GM21367 (cell line): ENCODE measurements at regions not wholly inside any gene's neighbourhood (a gene's known extent, or its start where the extent isn't known, plus 50 kb on each side); places are given as distances from the start of the nearest gene placed in this dataset.

Experiments
- ATAC-seq: cut with Tn5 transposase; IDR thresholded peaks from one replicate; pipeline ENCODE4 v1.9.1; 2021; ENCODE audit not compliant: unreplicated experiment

DNA sequence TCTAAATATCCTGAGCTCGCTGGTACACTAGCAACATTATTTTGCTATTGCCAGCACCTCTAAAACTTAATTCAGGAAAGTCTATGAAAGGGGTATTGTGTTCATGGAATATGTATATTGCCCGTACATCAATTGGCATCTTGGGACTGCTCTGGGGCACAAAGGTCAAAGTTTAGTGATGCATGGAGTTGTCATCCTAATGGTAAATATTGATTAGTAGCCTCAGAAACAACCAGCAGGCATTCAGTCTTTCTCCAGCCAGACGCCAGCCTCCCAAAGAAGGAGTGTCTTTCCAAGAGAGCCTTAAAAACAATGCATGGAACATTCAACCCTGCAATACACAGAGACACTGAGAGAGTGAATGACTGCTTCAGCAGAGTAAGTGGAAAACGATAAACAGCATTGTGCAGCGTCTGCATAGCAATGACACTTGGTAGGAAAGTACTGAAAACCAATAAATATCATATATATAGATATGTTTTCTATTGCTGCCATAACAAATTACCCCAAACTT is 377.3 kb downstream of the SHQ1 start:
- ATAC-seq = no peak

DNA sequence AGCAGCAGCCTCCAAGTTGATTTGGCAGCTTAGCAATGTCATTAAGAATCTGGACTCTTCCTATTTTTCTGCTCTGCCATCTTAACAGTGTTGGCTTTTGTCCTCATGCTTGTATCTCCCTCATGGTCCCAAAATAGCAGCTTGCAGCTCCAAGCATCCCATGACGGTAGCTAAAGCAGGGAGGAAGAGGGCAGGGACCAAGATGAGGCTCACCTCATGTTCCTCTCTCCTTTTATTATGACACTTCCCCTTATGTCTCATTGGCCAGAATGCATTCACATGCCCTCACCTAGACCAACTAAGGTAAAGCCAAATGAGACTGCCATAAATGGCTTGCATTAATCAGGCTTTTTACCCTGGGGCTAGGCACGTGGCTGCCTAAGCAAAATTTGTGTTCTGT is 382.4 kb downstream of the SHQ1 start:
- no peak for ATAC-seq

- no peak for ATAC-seq
These were observed 385.2 kb downstream of the SHQ1 start for GRCh38 chr3:72463083-72463482.

- ATAC-seq = no peak
These were observed 385.6 kb downstream of the SHQ1 start for GRCh38 chr3:72462595-72463011.

DNA sequence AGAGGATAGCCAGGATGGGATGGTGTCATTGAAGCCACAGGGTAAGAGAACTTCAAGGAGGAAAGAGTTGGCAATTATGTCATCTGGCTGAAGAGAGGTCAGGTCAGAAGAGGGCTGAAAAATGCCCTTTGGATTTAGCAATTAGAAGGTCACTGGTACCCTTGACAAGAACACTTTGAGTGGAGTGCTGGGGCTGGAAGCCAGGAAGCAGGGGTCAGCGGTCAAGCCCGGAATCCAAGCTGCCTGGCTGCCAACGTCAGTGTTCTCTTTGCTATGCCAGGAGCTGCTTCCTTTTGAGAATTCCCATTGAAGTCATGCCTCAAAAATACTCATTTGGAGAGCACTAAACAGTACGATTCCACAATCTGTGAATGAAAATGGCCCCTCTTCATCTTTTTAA is 386.5 kb downstream of the SHQ1 start:
- no peak for ATAC-seq

DNA sequence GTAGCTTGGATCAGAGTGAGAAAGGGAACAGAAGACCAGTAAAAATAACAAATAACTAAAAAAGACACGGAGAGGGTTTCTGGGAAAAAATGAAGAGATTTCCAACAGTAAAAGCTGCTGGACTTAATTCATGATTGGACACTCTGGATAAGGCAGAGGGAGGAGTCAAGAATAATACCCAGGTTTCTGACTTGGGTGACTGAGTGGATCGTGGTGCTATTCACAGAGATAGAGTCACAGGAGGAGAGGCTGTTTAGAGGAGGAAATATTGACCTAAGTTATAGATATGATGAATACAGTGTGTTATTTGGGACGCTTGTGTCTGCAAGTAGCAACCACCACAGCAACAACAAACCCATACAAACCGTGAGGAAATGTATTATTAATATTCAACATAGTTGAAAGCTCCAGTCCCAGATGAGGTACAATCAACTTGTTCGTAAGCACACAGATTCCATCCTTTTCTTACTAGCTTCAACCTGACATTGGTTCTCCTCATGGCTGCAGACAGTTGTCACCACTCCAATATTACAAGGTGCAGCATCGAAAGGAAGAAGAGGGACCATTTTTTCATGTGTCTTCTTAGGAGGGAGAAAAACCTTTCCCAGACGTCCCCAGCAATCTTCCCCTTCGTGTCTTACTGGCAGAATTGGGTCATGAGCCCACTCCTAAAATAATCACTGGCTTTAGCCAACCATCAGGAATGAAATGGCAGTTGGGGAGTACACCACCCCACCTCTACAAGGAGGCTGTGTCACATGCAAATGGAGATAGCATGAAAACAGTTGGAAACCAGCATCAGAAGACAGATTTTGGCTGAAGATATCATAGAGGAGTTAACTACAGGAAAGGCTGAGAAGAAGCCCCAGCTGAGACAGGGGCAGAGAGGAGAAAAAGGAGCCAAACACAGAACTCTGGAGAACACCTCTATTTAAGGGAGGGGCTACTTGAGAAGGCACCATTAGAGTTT is 387.8 kb downstream of the SHQ1 start:
- ATAC-seq = no peak

DNA sequence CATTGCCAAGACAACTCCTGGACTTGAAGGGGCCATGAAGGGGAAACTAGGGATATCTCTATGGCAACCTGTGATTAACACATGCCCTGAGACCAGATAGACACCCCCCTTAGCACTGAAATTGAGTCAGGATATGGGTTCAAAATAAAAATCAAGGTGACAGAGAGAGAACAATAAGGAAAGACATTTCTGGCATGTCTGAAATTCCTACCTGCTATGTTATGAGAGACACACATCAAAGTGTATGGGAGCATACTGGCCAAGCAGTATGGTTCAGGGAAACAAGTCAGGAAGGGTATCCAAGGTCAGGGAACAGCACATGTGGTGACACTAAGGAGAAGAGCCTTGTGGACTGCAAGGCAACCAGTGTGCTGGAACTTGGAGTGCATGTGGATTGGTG is 388.7 kb downstream of the SHQ1 start:
- no peak for ATAC-seq

DNA sequence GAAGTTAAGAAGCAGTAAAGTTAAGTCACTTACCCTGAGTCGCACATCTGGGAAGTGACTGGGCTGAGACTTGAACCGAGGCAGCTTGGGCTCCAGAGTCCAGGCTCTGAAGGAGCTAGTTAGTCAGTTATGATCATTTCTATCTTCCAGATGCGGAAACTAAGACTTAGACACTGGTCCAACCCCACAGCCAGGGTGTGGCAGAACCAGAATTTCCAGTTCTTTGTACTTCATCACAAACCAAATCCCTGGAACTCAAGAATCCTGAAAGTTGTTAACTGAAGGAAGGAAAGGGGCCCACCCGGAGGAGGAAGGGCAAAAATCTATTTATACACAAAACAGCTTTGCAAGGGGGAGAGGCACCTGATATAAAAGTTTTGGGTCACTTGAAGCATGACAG is 389.9 kb downstream of the SHQ1 start:
- ATAC-seq = no peak

DNA sequence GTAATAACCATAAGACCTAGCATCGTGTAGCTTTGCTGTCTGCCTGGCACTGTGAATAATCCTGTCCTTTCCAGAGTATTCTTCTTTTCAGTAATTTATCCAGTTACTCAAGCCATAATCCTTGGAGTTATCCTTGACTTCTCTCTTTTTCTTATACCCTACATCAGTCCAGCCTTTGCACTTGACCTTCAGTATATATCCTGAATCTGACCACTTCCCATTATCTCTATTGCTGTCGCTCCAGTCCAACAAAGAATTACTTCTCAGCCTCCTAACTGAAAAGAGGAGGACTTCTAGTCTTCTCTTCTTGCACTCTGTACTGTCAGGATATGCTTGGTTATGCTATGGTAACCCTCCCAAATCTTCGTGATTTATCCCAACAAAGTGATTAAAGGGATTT is 393.8 kb downstream of the SHQ1 start:
- ATAC-seq = no peak

DNA sequence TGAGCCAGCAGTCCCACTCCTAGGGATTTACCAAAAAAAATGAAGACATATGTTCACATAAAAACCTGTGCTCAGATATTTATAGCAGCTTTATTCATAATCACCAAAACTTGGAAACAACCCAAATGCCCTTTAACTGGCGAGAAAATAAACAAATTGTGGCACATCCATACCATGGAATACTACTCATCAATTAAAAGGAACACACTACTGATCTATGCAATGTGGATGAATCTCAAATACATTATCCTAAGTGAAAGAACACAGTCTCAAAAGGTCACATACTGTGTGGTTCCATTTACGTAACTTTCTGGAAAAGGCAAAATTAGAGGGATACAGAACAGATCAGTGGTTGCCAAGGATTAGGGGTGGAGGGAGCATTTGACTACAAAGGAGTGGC is 394.5 kb downstream of the SHQ1 start:
- ATAC-seq = no peak

DNA sequence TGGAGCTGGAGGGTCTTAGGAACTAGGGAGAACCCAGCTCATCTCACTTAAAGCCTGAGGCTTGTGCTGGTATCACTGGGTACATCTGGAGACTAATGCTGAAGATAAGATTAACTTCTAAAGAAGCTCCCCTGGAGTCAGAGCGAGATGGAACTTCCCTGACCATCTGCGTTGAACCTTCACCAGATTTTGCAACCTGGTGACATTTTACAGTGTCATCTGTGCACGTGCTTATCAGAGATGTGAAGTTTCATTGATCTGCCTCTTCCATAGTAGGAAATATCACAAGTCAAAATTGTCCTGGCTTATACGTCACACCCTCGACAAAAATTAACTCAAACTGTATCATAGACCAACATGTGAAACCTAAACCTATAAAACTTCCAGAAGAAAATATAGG is 395.5 kb downstream of the SHQ1 start:
- no peak for ATAC-seq

DNA sequence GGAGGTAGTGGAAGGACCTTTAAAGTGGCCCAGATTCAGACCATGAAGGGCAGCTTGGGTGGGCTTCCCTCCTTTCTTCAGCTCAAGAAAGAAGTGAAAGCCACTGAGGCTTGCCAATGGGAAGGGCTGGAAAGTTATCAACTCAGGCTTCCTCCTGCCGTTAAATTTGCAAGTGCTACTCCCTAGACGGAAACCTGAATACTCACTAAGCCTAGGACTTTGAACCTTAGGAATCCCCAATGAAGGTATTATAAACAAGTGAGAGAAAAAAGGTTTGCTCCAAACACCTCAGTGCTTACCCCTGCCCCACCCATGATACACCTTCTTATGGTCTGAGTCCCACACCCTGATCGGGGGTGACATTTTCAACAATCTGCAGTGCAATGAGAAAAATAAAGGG is 396.4 kb downstream of the SHQ1 start:
- no peak for ATAC-seq

- ATAC-seq = no peak
These were observed 398.7 kb downstream of the SHQ1 start for GRCh38 chr3:72449551-72449950.

DNA sequence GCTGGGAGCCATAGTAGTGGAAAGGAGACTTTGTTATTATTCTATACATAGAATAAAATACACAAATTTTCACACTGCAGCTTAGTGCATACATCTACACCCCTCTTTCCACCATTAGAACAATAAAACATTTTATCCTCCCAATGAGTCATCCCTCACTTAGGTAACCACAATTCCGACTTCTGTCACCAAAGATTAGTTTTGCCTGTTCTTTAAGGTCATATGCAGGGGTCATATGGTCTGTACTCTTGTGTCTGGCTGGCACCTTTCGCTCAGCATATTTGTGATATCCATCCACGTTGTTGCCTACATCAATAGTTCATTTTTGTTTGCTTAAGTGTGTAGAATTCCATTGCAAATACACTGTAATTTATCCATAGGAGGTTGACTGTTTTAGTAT is 399.4 kb downstream of the SHQ1 start:
- no peak for ATAC-seq

- ATAC-seq = no peak
These were observed 399.8 kb downstream of the SHQ1 start for GRCh38 chr3:72448375-72448823.

DNA sequence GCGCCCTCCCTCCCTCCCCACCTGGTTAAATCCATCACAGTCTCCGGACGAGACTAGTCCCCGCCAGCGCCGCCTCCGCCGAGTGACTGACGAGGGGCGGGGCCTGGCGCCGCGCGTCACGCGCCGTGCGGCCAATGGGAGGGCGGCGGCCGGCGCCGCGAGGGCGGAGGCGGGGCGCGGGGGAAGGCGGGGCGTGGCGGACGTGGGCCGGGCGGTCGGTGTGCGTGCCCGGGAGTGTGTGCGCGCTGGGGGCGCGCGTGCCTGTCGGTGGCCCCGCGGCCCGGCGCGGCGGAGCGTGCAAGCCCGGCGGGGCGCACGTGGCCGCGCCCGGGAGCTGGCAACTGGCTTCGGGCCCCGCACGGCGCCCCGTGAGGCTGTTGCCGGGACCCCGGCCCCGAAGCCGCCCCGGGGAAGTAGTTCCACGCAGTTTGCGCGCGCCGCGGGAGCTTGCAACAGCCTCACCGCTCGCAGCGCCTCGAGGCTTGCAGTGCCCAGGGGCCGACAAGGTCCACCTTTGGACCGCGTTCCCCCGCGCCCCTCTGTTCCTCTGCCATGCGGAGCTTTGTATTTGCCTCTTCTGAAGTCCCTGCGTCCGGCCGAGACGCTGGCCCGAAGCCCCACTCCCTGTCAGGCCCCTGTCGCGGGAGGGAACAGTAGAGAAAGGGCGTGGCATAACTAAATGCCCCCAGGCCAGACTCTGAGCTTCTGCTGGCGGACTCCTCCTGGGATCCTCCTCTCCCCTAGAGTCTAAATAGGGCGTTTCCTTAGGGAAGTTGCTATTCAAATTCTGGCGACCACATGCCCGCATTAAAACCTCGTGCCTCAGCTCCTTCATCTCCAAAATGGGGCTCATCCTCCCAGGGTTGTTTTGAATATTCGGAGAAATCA is 400.9 kb downstream of the SHQ1 start:
- peak; percentile 79 for ATAC-seq

DNA sequence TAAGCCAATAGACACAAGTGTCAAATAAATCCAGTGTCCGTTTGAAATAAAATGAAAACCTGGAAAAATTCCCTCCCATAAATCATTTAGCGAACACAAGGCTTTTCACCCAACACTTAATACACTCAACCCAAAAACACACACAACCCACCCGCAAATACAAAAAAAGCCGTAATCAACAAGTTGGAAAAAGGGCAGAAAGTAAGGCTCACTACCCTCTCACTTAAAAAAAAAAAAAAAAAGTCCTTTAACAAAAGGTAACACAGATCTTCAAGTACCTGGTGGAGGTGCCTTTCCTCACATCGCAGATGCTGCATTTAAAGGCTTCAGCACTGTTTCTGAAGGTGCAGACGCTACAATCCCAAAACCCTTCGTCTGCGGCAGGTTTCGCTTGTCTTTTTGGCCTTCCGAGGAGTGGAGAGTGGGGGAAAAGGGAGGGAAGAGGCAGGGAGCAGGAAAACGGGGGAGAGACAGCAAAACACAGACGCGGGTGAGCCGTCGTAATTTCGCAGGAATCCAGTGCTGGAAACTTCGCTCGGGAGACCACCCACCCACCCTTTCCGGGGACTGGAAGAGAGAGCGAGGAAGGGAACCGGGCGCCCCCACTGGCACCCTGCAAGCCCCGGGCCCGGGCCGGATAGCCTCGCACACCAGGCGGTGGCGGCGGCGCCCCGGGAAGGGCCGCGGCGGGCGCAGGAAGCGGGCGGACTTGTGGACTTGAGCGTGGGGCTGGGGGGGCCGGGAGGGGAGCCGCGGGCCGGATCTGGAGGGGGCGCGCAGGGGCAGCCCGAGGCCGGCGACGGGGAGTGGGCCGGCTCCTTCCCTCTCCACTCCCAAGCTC is 401.8 kb downstream of the SHQ1 start, which contains the start of gene RYBP:
Gene RYBP (minus strand): TSS at position 404 of the 841 bp plus-strand sequence.
- peak; percentile 2 for ATAC-seq

DNA sequence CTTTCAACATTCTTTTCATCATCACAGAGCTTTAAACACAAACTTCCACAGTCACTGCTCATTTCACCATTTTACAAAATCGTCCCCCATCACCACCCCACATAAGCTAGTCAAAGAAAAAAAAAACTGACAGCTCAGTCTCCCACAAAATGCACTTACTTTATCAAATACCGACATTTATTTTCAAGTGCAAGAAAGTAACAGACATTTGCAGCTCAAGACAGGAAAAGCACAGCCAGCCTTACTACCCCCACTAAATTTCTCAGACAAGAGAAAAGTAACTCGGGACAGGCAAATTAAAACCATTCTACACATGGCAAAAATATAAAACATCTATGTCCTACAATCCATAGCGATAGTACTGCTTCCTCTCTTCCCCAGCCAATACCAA is 402.4 kb downstream of the SHQ1 start:
- ATAC-seq = no peak

GRCh38 chr3:72444656-72445223 is 403.5 kb downstream of the SHQ1 start:
- no peak for ATAC-seq

GRCh38 chr3:72442759-72443158 is 405.5 kb downstream of the SHQ1 start:
- no peak for ATAC-seq
